ENCODE measurements at regions not wholly inside any gene's neighbourhood (a gene's known extent, or its start where the extent isn't known, plus 50 kb on each side); places are given as distances from the start of the nearest gene placed in this dataset.
"Not testable (repeated sequence)": the region's sequence is repeated elsewhere in the genome, so short reads cannot be mapped to it uniquely, and the experiment has no call there.

- no peak overlapping the region for H3K27ac ChIP-seq (replicated peaks; ENCODE audit: low read length)
- no CpG with 5 or more reads among the region's 2 CpGs for WGBS, 2 donors (ENCODE audit: extremely low coverage in 2 of 2, insufficient read length in 2 of 2, insufficient replicate concordance in 1 of 2)
Observed at GRCh38 chr1:94754095-94754494, 66.1 kb upstream of the SLC44A3 start.

GRCh38 chr1:94753171-94753972, 66.8 kb upstream of the SLC44A3 start:
- no CpG with 5 or more reads among the region's 6 CpGs for WGBS, 2 donors (ENCODE audit: extremely low coverage in 2 of 2, insufficient read length in 2 of 2, insufficient replicate concordance in 1 of 2)
- Histone ChIP-seq H3K4me1 (ENCODE audit: control insufficient read depth in 2 of 2, insufficient read depth in 1 of 2, low read depth in 1 of 2, low read length in 2 of 2) (peaks cover 4 to 10% of the 10 kb centered on the region in 2 donors), H3K23ac (ENCODE audit: low read depth, low read length, poor library complexity) (no peak overlapping the region), H3K9ac (ENCODE audit: low read depth, low read length, poor library complexity) (no peak overlapping the region), H2BK15ac (ENCODE audit: low read length) (no peak overlapping the region), H3K27me3 (ENCODE audit: control insufficient read depth in 3 of 3, insufficient read depth in 3 of 3, low read depth in 1 of 3, low read length in 3 of 3) (no peaks in the 10 kb centered on the region), H3K4me2 (ENCODE audit: insufficient read depth, low read length, poor library complexity, severe bottlenecking) (no peak overlapping the region), H3K14ac (ENCODE audit: low read length) (no peak overlapping the region), H2BK5ac (ENCODE audit: low read length) (no peak overlapping the region), H3K79me1 (ENCODE audit: low read depth, low read length) (no peaks in the 10 kb centered on the region), H3K36me3 (replicated peaks in 1 of 2; ENCODE audit: control insufficient read depth in 2 of 2, insufficient read depth in 2 of 2, low read length in 2 of 2) (peaks cover 0 to 2% of the 10 kb centered on the region in 2 donors), H2BK12ac (ENCODE audit: low read length) (no peak overlapping the region), H4K91ac (ENCODE audit: low read depth, low read length, poor library complexity) (no peak overlapping the region), H2AFZ (ENCODE audit: low read length) (peak overlapping the region; percentile 14), H2AK5ac (ENCODE audit: low read depth, low read length) (no peak overlapping the region), H3K4me3 (ENCODE audit: low read length in 2 of 2) (no peak overlapping the region), H2BK120ac (ENCODE audit: low read depth, low read length) (no peak overlapping the region), H4K8ac (ENCODE audit: low read depth, low read length) (no peak overlapping the region), H3K18ac (ENCODE audit: low read length) (no peak overlapping the region), H3K9me3 (replicated peaks in 1 of 2; ENCODE audit: control insufficient read depth in 2 of 2, insufficient read depth in 1 of 2, low read depth in 1 of 2, low read length in 2 of 2) (peaks cover 3% of the 10 kb centered on the region in 2 donors), H3K27ac (replicated peaks; ENCODE audit: low read length) (no peak overlapping the region), H3K4ac (ENCODE audit: low read length) (no peak overlapping the region)
- no peak for DNase-seq (ENCODE audit: low spot score)

More at GRCh38 chr1:94754095-94754494, 66.1 kb upstream of the SLC44A3 start:
- no peak overlapping the region for H3K23ac ChIP-seq (ENCODE audit: low read depth, low read length, poor library complexity)
- no peak overlapping the region for H3K4me2 ChIP-seq (ENCODE audit: insufficient read depth, low read length, poor library complexity, severe bottlenecking)
- no peak overlapping the region for H3K9ac ChIP-seq (ENCODE audit: low read depth, low read length, poor library complexity)
- no peak overlapping the region for H2AFZ ChIP-seq (ENCODE audit: low read length)
- H3K18ac ChIP-seq (ENCODE audit: low read length) = no peak overlapping the region
- H3K4me3 ChIP-seq (ENCODE audit: low read length in 2 of 2) = no peak overlapping the region
- H3K36me3 ChIP-seq (replicated peaks in 1 of 2; ENCODE audit: control insufficient read depth in 2 of 2, insufficient read depth in 2 of 2, low read length in 2 of 2) = peaks cover 0 to 2% of the 10 kb centered on the region in 2 donors
- no peak overlapping the region for H2BK5ac ChIP-seq (ENCODE audit: low read length)
- H3K79me1 ChIP-seq (ENCODE audit: low read depth, low read length) = no peaks in the 10 kb centered on the region
- no peak for DNase-seq (ENCODE audit: low spot score)
- H3K9me3 ChIP-seq (replicated peaks in 1 of 2; ENCODE audit: control insufficient read depth in 2 of 2, insufficient read depth in 1 of 2, low read depth in 1 of 2, low read length in 2 of 2) = peaks cover 3% of the 10 kb centered on the region in 2 donors
- H2BK15ac ChIP-seq (ENCODE audit: low read length) = no peak overlapping the region
- no peak overlapping the region for H4K91ac ChIP-seq (ENCODE audit: low read depth, low read length, poor library complexity)
- no peak overlapping the region for H3K14ac ChIP-seq (ENCODE audit: low read length)
- H3K4me1 ChIP-seq (ENCODE audit: control insufficient read depth in 2 of 2, insufficient read depth in 1 of 2, low read depth in 1 of 2, low read length in 2 of 2) = peaks cover 4 to 10% of the 10 kb centered on the region in 2 donors
- H3K27me3 ChIP-seq (ENCODE audit: control insufficient read depth in 3 of 3, insufficient read depth in 3 of 3, low read depth in 1 of 3, low read length in 3 of 3) = no peaks in the 10 kb centered on the region
- H2BK120ac ChIP-seq (ENCODE audit: low read depth, low read length) = no peak overlapping the region
- H4K8ac ChIP-seq (ENCODE audit: low read depth, low read length) = no peak overlapping the region
- H2BK12ac ChIP-seq (ENCODE audit: low read length) = no peak overlapping the region
- H2AK5ac ChIP-seq (ENCODE audit: low read depth, low read length) = no peak overlapping the region
- no peak overlapping the region for H3K4ac ChIP-seq (ENCODE audit: low read length)

GRCh38 chr1:94751483-94751882, 68.7 kb upstream of the SLC44A3 start:
- H3K14ac ChIP-seq (ENCODE audit: low read length); H2BK120ac ChIP-seq (ENCODE audit: low read depth, low read length); H3K18ac ChIP-seq (ENCODE audit: low read length); H3K27me3 ChIP-seq (ENCODE audit: control insufficient read depth in 3 of 3, insufficient read depth in 3 of 3, low read depth in 1 of 3, low read length in 3 of 3); H3K27ac ChIP-seq (replicated peaks; ENCODE audit: low read length); H3K9me3 ChIP-seq (replicated peaks in 1 of 2; ENCODE audit: control insufficient read depth in 2 of 2, insufficient read depth in 1 of 2, low read depth in 1 of 2, low read length in 2 of 2); H2AFZ ChIP-seq (ENCODE audit: low read length); DNase-seq (ENCODE audit: low spot score); H3K36me3 ChIP-seq (replicated peaks in 1 of 2; ENCODE audit: control insufficient read depth in 2 of 2, insufficient read depth in 2 of 2, low read length in 2 of 2); H3K4ac ChIP-seq (ENCODE audit: low read length); H2BK15ac ChIP-seq (ENCODE audit: low read length); H3K23ac ChIP-seq (ENCODE audit: low read depth, low read length, poor library complexity); H4K8ac ChIP-seq (ENCODE audit: low read depth, low read length); H2AK5ac ChIP-seq (ENCODE audit: low read depth, low read length); H3K9ac ChIP-seq (ENCODE audit: low read depth, low read length, poor library complexity); H3K4me3 ChIP-seq (ENCODE audit: low read length in 2 of 2); H3K4me2 ChIP-seq (ENCODE audit: insufficient read depth, low read length, poor library complexity, severe bottlenecking); H3K79me1 ChIP-seq (ENCODE audit: low read depth, low read length); H2BK12ac ChIP-seq (ENCODE audit: low read length); H4K91ac ChIP-seq (ENCODE audit: low read depth, low read length, poor library complexity); H2BK5ac ChIP-seq (ENCODE audit: low read length): not testable (repeated sequence)
- WGBS, 2 donors (ENCODE audit: extremely low coverage in 2 of 2, insufficient read length in 2 of 2, insufficient replicate concordance in 1 of 2) = no CpG with 5 or more reads among the region's 5 CpGs
- peaks cover 12 to 15% of the 10 kb centered on the region in 2 donors for H3K4me1 ChIP-seq (ENCODE audit: control insufficient read depth in 2 of 2, insufficient read depth in 1 of 2, low read depth in 1 of 2, low read length in 2 of 2)

- H2AFZ ChIP-seq (ENCODE audit: low read length) = peak overlapping the region; percentile 4
- H3K14ac ChIP-seq (ENCODE audit: low read length) = no peak overlapping the region
- peaks cover 7 to 8% of the 10 kb centered on the region in 2 donors for H3K4me1 ChIP-seq (ENCODE audit: control insufficient read depth in 2 of 2, insufficient read depth in 1 of 2, low read depth in 1 of 2, low read length in 2 of 2)
- no peak overlapping the region for H3K27ac ChIP-seq (replicated peaks; ENCODE audit: low read length)
- no peaks in the 10 kb centered on the region for H3K79me1 ChIP-seq (ENCODE audit: low read depth, low read length)
- H3K27me3 ChIP-seq (ENCODE audit: control insufficient read depth in 3 of 3, insufficient read depth in 3 of 3, low read depth in 1 of 3, low read length in 3 of 3) = no peaks in the 10 kb centered on the region
- H2BK5ac ChIP-seq (ENCODE audit: low read length) = no peak overlapping the region
- H2AK5ac ChIP-seq (ENCODE audit: low read depth, low read length) = no peak overlapping the region
- H3K4me2 ChIP-seq (ENCODE audit: insufficient read depth, low read length, poor library complexity, severe bottlenecking) = no peak overlapping the region
- no peak overlapping the region for H4K91ac ChIP-seq (ENCODE audit: low read depth, low read length, poor library complexity)
- H4K8ac ChIP-seq (ENCODE audit: low read depth, low read length) = no peak overlapping the region
- H3K9me3 ChIP-seq (replicated peaks in 1 of 2; ENCODE audit: control insufficient read depth in 2 of 2, insufficient read depth in 1 of 2, low read depth in 1 of 2, low read length in 2 of 2) = peaks cover 3% of the 10 kb centered on the region in 2 donors
- no peak for DNase-seq (ENCODE audit: low spot score)
- no peak overlapping the region for H3K18ac ChIP-seq (ENCODE audit: low read length)
- no peak overlapping the region for H2BK12ac ChIP-seq (ENCODE audit: low read length)
- no peaks in the 10 kb centered on the region for H3K36me3 ChIP-seq (replicated peaks in 1 of 2; ENCODE audit: control insufficient read depth in 2 of 2, insufficient read depth in 2 of 2, low read length in 2 of 2)
- no peak overlapping the region for H2BK120ac ChIP-seq (ENCODE audit: low read depth, low read length)
- H3K9ac ChIP-seq (ENCODE audit: low read depth, low read length, poor library complexity) = no peak overlapping the region
- H2BK15ac ChIP-seq (ENCODE audit: low read length) = no peak overlapping the region
- WGBS, 2 donors (ENCODE audit: extremely low coverage in 2 of 2, insufficient read length in 2 of 2, insufficient replicate concordance in 1 of 2) = no CpG with 5 or more reads among the region's 8 CpGs
- H3K4ac ChIP-seq (ENCODE audit: low read length) = no peak overlapping the region
- H3K23ac ChIP-seq (ENCODE audit: low read depth, low read length, poor library complexity) = no peak overlapping the region
- H3K4me3 ChIP-seq (ENCODE audit: low read length in 2 of 2) = no peak overlapping the region
Observed at GRCh38 chr1:94746635-94747525, 73.3 kb upstream of the SLC44A3 start.

All from neuronal stem cell (in vitro differentiated cells).